Activated T-cell treated with anti-CD3 and anti-CD28 coated beads, Interleukin-2, amount 50 U/mL, for 24 hours (primary cell): ENCODE measurements at regions not wholly inside any gene's neighbourhood (a gene's known extent, or its start where the extent isn't known, plus 50 kb on each side); places are given as distances from the start of the nearest gene placed in this dataset.
A peak's percentile ranks its signal among the peaks of the same experiment; 100 is the strongest.
"Not testable (repeated sequence)": the region's sequence is repeated elsewhere in the genome, so short reads cannot be mapped to it uniquely, and the experiment has no call there.

ENCODE experiments used
- DNase-seq: peaks from one replicate; pipeline ENCODE4 v3.0.0-alpha.2; 2020
- H3K27ac Mint-ChIP-seq: 2 replicates; pipeline ENCODE4 v1.8.0; 2020; ENCODE audit warnings: mild to moderate bottlenecking, mixed read lengths
- H3K27me3 Mint-ChIP-seq: 2 replicates; pipeline ENCODE4 v1.8.0; 2020; ENCODE audit warnings: mixed read lengths
- H3K36me3 Mint-ChIP-seq: 2 replicates; pipeline ENCODE4 v1.8.0; 2020; ENCODE audit warnings: low read depth, mixed read lengths
- H3K4me1 Mint-ChIP-seq: 2 replicates; pipeline ENCODE4 v1.8.0; 2020; ENCODE audit warnings: low read depth, mixed read lengths
- H3K4me3 Mint-ChIP-seq: 2 replicates; pipeline ENCODE4 v1.8.0; 2020; ENCODE audit warnings: mild to moderate bottlenecking, moderate library complexity, mixed read lengths
- H3K9me3 Mint-ChIP-seq: 2 replicates; pipeline ENCODE4 v1.8.0; 2020; ENCODE audit warnings: mixed read lengths

DNA sequence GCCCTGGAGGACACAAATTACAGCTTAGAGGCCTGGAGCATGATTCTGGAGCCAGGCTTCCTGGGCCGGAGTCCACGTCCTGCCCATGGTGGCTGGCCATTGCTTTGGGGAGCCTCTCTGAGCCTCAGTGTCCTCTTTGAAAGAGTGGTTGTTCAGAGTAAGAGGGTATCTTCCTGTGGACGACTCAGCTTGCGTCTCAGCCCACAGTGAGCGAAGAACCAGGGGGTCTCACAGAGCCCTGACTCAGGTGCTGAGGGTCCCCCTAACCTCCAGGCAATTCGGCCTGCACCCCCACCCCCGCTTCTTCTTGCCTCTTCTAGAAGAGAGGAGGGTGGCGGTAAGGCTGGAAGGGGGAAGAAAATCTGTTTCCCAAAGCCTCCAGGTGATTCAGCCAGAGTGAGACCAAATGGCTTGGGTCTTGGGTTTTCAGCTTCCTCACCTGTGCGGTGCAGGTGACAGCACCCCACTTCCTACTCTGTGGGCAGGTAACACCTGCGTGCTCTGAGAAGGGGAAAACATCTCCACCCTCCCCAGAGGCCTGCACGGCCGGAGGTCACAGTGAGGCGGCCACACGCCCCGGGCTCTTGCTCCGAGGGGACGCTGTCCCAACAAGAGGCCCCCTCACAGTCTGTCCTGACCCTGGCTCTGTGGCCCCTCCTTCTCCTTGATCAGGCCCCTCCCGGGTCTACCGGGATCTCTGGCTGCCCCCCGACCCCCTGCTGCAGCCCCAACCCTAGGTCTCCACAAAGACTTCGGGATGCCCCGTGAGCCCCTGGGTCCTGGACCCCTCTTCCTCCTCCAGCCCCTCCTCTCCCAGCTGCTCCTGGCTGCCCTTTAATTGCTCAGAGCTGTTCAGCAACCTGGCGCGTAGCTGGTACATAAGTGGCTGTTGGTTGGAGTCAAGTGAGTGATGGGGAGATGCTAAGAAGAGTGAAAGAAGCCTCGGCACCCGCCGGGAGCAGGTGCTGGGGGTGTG, 119.2 kb downstream of the METRNL start:
- H3K4me1 Mint-ChIP-seq, result peaks cover 59% of the 10 kb centered on the region
- H3K27ac Mint-ChIP-seq, result peak overlapping the region; percentile 99
- DNase-seq, result no peak
- H3K9me3 Mint-ChIP-seq, result no peaks in the 10 kb centered on the region
- peak overlapping the region; percentile 69 for H3K4me3 Mint-ChIP-seq
- no peaks in the 10 kb centered on the region for H3K27me3 Mint-ChIP-seq
- no peaks in the 10 kb centered on the region for H3K36me3 Mint-ChIP-seq

DNA sequence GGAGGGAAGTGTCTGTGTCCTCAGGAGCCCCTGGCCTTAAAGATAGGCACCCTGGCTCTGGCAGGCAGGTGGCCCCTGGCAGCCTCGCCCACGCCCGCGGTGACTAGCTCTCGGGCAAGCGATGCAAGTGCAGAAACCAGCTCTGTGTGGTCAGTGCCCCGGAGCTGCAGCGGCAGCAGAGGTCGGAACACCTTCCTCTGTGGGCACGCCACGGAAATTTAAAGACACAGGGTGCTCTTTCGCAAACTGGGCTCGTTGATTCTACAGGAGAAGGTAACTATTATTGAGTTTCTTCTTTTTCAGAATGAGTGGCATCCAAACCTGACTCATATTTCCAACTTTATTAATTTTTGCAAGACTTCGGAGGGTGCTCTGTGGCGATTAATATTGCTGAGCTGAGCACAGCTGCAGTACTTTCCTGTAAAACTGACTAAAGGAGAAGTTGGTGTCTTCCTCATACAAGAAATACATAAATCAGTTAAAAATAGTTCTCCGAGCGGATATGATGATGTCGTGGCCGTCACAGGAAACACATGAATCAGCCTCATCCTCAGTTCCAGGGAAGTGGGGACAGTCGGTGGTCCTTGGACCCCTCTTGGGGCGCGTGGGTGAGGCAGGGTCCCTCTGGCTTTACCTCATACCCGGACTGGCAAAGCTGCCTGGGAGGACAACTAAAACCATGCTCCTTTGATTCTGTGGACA, 120.2 kb downstream of the METRNL start:
- Mint-ChIP-seq H3K9me3 (no peaks in the 10 kb centered on the region), H3K4me1 (peaks cover 51% of the 10 kb centered on the region), H3K27me3 (no peaks in the 10 kb centered on the region), H3K27ac (peak overlapping the region; percentile 99), H3K4me3 (peak overlapping the region; percentile 69), H3K36me3 (no peaks in the 10 kb centered on the region)
- DNase-seq, result peak; percentile 79

DNA sequence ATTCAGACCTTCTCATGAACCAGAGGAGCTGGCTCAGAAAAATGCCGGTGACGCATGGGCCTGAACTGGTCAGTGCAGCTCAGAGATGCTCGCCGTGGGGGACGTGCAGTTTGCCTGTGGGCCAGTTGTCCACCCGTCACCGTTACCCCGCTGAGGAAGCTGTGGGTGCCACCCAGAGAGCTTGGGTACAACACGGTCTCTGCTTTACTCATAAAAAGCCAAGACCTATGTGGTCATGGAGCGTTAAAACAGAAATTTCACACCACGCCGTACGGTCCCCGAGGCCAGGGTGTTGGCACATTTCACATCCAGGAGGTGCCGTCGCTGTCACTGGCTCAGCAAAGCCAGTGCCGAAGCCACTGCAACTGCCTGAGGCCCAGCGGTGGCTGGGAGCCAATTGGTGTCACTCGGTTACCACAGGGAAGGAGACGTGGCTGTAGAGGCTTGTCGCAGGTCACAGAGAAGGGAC, 120.9 kb downstream of the METRNL start:
- Mint-ChIP-seq H3K9me3 (no peaks in the 10 kb centered on the region), H3K4me1 (peaks cover 46% of the 10 kb centered on the region), H3K4me3 (peak overlapping the region; percentile 69), H3K27me3 (no peaks in the 10 kb centered on the region), H3K36me3 (no peaks in the 10 kb centered on the region), H3K27ac (peak overlapping the region; percentile 99)
- DNase-seq, result peak; percentile 73

DNA sequence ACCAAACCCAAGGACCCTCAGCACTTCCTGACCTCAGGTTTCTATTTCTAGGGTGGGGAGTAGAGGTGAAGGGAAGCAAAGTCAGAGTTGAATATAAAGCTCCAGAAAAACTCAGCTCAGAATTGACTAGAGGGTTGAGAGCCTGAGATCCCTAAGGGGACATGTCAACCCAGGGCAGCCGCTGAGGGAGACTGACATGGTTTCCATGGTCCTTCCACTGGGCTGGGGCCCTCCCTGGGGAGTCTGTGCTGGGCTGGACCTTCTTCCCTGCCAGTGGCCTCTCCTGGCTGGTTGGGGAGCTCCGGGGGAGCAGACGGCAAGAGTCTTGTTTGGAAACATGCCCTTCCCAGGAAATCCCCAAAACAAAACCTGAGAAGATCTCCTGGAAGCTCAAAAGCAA, 121.3 kb downstream of the METRNL start:
- DNase-seq, result no peak
- H3K4me1 Mint-ChIP-seq, result peaks cover 45% of the 10 kb centered on the region
- H3K4me3 Mint-ChIP-seq, result peak overlapping the region; percentile 69
- H3K36me3 Mint-ChIP-seq, result no peaks in the 10 kb centered on the region
- H3K9me3 Mint-ChIP-seq, result no peaks in the 10 kb centered on the region
- H3K27ac Mint-ChIP-seq, result peak overlapping the region; percentile 99
- no peaks in the 10 kb centered on the region for H3K27me3 Mint-ChIP-seq

DNA sequence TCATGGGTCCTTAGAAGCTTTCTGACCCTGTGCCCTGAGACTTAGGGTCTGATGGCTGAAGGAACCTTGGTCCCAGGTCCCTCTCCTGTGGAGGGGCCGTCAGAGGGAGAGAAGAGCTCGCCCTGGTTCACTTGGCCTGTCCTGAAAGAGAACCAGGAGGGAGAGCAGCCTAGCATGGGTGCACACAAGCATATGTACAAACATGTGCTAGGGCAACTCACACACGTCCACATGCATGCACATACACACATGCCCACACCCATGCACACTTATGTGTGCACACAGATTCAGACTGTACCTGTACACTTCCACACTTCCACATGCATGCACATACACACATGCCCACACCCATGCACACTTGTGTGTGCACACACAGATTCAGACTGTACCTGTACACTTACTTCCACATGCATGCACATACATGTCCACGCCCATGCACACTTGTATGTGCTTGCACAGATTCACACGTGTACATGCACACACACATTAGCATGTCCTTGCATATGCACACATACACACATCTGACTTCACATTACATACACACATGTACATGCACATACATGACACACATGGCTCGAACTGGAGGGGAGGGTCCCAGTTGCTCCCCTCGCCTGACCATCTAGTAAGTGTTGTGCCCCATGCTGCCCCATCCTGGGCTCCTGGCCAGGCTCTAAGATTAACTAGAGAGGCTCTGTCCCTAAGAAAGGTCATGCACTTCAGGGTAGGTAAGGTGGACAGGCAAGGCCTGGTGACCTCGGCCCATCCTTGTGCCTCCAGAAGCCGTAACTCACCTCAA, 122.0 kb downstream of the METRNL start:
- H3K27ac Mint-ChIP-seq, result peak overlapping the region; percentile 99
- H3K4me3 Mint-ChIP-seq, result no peak overlapping the region
- H3K27me3 Mint-ChIP-seq, result no peaks in the 10 kb centered on the region
- H3K9me3 Mint-ChIP-seq, result no peaks in the 10 kb centered on the region
- DNase-seq, result peak; percentile 30
- no peaks in the 10 kb centered on the region for H3K36me3 Mint-ChIP-seq
- H3K4me1 Mint-ChIP-seq, result peaks cover 45% of the 10 kb centered on the region

DNA sequence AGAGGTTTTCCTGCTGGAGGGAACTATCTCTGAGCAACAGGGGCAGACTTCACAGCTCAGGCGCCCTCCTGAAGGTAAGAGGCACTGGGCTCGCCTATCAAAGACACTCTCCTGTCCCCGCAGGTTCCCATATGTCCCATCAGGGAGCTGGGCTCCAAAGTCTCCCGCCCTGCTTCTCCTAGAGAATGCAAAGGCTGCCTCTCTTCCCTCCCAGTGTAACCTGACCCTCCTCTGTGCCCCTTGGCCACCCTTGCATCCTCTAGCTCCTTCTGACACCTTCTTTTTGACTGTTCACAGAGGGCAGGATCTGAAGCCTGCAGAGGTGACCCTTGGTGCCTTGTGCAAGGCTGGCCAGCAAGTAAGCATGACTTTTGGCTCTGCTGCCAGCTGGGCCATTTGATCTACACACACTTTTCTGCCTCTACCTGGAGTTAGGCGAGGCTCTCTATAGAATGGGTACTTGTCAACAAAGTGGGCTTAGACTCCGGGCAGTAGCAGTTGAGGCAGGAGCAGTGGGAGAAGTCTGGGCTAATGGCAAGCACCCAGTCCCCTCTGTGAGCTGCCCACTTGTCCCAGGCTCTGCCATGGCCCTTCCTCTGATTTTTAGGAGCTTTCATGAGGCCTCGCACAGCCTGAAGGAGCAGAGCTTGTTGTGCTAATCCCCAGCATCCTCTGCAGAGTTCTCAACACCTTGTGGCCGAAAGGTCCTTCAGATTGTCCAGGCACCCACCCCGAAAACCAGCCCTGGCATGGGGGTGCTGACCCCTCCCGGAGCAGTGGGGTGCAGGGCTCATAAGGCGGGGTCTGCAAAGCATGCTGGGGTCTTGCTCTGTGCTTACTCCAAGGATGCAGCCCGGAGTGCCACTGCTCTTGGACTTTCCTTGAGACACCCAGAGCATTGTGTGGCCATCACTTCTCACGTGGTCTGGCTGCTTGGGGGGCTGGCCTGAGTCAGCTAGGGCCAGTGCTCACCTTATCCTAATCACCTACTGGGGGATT, 122.9 kb downstream of the METRNL start:
- DNase-seq, result peak; percentile 34
- peaks cover 45% of the 10 kb centered on the region for H3K4me1 Mint-ChIP-seq
- peak overlapping the region; percentile 23 for H3K27ac Mint-ChIP-seq
- H3K4me3 Mint-ChIP-seq, result no peak overlapping the region
- peaks cover 2% of the 10 kb centered on the region for H3K27me3 Mint-ChIP-seq
- no peaks in the 10 kb centered on the region for H3K9me3 Mint-ChIP-seq
- H3K36me3 Mint-ChIP-seq, result no peaks in the 10 kb centered on the region

DNA sequence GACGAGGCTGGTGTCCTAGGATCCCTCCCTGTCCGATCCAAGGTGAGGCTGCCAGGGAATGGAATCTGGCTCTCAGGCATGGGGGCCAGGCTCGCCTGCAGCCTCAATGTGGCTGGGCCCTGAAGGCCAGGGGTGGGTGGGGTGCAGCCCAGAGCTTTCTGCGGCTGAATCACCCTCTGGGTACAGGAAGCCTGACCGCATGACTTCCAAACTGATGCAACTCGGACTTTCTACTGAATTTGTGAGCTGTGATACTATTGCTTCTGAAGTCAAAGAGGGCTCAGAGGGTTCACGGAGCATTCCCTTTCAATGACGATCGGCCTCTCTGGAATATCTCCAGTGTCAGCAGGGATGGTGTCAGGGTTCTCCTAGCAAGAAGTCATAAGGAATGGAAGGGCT, 123.7 kb downstream of the METRNL start:
- Mint-ChIP-seq H3K4me3 (no peak overlapping the region), H3K9me3 (no peaks in the 10 kb centered on the region), H3K36me3 (no peaks in the 10 kb centered on the region), H3K27ac (no peak overlapping the region), H3K4me1 (peaks cover 42% of the 10 kb centered on the region), H3K27me3 (peaks cover 2% of the 10 kb centered on the region)
- DNase-seq, result peak; percentile 23

DNA sequence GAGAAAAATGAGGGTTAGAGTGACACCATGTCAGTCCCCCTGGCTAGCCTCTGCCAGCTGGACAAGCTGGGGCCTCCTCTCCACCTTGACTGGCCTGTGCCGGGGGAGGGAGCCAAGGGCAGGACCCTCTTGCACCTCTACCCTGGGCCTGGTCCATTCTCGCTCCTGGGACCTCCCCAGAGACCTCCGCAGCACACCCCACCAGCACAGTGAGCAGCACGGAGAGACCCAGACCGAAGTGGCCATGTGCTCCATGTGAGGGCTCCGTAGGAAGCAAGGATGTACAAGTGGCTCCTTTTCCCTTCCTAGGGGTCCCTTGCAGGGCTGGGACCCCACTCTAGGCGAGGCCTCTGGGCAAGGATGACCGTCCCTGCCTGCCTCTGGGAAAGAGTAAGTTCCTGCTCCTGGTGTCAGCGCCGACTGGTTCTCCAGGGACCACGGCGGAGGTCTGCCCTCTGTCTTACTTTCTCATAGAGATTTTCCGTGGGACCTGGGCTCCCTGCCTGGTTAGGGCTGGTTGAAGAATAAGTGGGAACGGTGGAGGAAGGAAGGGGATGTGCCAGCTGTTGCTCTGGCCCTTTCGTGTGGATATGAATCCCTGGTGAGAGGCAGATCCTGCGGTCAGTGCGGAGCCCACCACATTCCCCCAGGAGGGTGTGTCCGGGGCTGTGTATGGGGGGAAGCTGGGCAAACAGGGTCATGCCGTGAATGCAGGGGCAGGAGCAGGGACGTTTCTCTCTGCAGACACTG, 124.2 kb downstream of the METRNL start:
- peak; percentile 27 for DNase-seq
- Mint-ChIP-seq H3K27ac (no peak overlapping the region), H3K9me3 (no peaks in the 10 kb centered on the region), H3K36me3 (no peaks in the 10 kb centered on the region), H3K27me3 (peaks cover 2% of the 10 kb centered on the region), H3K4me1 (peaks cover 36% of the 10 kb centered on the region), H3K4me3 (no peak overlapping the region)

DNA sequence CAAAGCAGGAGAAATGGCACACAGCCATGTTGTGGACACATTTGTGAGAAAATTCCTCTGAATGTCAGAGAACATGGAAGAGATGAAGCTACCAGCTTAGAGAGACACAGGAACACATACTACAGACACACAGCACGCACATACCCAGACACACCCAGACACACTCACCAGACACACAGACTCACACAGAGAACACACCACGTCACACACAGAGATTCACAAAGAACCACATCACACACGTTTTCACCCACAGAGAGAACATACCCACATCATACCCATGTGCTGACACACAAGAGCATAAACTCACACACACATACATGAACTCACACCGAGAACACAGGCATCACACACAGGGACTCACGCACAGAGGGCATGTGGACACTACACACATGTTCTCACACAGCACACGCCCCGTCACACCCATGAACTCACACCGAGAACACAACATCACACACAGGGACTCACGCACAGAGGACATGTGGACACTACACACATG, 124.9 kb downstream of the METRNL start:
- DNase-seq, result no peak
- no peak overlapping the region for H3K4me3 Mint-ChIP-seq
- H3K4me1 Mint-ChIP-seq, result peaks cover 30% of the 10 kb centered on the region

DNA sequence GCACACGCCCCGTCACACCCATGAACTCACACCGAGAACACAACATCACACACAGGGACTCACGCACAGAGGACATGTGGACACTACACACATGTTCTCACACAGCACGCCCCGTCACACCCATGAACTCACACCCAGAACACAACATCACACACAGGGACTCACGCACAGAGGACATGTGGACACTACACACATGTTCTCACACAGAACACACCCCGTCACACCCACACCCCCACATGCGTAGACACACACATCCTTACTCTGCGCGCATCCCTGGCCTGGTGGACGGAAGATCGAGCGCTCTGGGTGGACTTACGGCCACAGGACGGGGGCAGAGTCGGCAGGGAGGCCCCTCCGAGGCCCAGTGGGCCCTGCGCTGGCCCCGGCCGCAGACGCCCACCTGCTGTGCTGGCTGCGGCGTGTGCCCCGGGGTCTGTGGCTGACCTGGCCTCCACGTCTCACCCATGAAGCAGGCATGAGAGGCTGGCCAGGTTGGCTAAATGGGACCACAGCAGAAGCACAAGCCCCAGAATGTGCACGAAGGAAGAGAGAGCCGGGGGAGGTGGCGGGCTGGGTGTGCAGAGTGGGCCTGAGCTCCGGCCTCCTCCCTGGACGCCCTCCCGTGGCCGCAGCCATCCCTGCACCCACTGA, 125.5 kb downstream of the METRNL start:
- H3K36me3 Mint-ChIP-seq, result not testable (repeated sequence)
- peak; percentile 27 for DNase-seq

More for the DNA sequence above, 124.9 kb downstream of the METRNL start:
- no peaks in the 10 kb centered on the region for H3K36me3 Mint-ChIP-seq
- peaks cover 2% of the 10 kb centered on the region for H3K27me3 Mint-ChIP-seq
- H3K27ac Mint-ChIP-seq, result no peak overlapping the region
- no peaks in the 10 kb centered on the region for H3K9me3 Mint-ChIP-seq

DNA sequence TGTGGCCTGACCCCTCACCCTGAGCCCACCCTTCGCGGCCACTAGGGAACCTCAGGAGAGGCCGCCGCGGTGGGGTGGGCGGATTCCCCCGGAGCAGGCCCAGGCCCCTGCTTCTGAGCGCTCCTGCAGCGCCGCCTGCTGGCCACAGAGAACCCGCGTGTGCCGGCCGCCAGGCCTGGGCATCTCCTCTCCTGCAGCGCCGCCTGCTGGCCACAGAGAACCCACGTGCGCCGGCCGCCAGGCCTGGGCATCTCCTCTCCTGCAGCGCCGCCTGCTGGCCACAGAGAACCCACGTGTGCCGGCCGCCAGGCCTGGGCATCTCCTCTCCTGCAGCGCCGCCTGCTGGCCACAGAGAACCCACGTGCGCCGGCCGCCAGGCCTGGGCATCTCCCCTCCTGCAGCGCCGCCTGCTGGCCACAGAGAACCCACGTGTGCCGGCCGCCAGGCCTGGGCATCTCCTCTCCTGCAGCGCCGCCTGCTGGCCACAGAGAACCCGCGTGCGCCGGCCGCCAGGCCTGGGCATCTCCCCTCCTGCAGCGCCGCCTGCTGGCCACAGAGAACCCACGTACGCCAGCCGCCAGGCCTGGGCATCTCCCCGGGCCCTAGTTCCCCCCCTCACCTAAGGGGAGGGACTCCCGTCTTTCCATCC, 126.1 kb downstream of the METRNL start:
- not testable (repeated sequence) for H3K4me3 Mint-ChIP-seq, H3K36me3 Mint-ChIP-seq, H3K9me3 Mint-ChIP-seq, H3K27ac Mint-ChIP-seq, H3K27me3 Mint-ChIP-seq
- DNase-seq, result peak; percentile 71
- H3K4me1 Mint-ChIP-seq, result peaks cover 18% of the 10 kb centered on the region

More for the DNA sequence above, 125.5 kb downstream of the METRNL start:
- not testable (repeated sequence) for H3K27me3 Mint-ChIP-seq, H3K9me3 Mint-ChIP-seq, H3K4me3 Mint-ChIP-seq, H3K27ac Mint-ChIP-seq
- peaks cover 24% of the 10 kb centered on the region for H3K4me1 Mint-ChIP-seq

DNA sequence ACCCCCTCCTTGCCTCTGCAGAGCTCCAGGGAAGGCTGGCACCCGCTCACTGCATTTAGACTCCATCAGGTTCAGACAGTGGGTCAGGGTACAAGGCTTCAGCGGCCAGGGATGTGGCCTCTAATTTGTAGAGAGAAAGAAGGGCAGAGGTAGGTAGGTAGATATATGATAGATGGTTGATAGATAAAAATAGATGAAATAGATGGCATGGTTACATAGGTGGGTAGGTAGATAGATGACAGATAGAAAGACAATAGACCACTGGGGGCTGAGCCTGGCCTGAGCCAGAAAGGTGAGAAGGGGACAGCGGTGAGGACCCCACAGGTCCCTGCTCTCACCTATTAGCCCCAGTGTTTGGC, 126.6 kb downstream of the METRNL start:
- H3K4me3 Mint-ChIP-seq, DNase-seq, H3K36me3 Mint-ChIP-seq, H3K27ac Mint-ChIP-seq, H3K27me3 Mint-ChIP-seq, H3K9me3 Mint-ChIP-seq: not testable (repeated sequence)
- H3K4me1 Mint-ChIP-seq, result peaks cover 13% of the 10 kb centered on the region
